IPS DF 6.9 (cell line): ENCODE measurements at regions not wholly inside any gene's neighbourhood (a gene's known extent, or its start where the extent isn't known, plus 50 kb on each side); places are given as distances from the start of the nearest gene placed in this dataset.

Experiments
- DNase-seq: peaks from one replicate; pipeline ENCODE4 v3.0.0-alpha.2; 2013; ENCODE audit warnings: low read depth, low spot score
- H3K27ac ChIP-seq: one replicate; pipeline ENCODE4 v1.5.1; 2013; ENCODE audit warnings: low read length, control low read depth
- H3K27me3 ChIP-seq: 2 replicates; pipeline ENCODE4 v1.6.1; 2013; ENCODE audit warnings: mild to moderate bottlenecking, low read length; ENCODE audit not compliant: control insufficient read depth, insufficient read depth
- H3K36me3 ChIP-seq: 2 replicates; pipeline ENCODE4 v1.6.1; 2013; ENCODE audit warnings: low read length; ENCODE audit not compliant: control insufficient read depth, insufficient read depth
- H3K4me1 ChIP-seq: 2 replicates; pipeline ENCODE4 v1.6.1; 2013; ENCODE audit warnings: low read length; ENCODE audit not compliant: control insufficient read depth, insufficient read depth
- H3K4me3 ChIP-seq: 2 replicates; pipeline ENCODE4 v1.5.1; 2013; ENCODE audit warnings: mild to moderate bottlenecking, low read length
- H3K9me3 ChIP-seq: 2 replicates; pipeline ENCODE4 v1.6.1; 2013; ENCODE audit warnings: low read length, inconsistent platforms; ENCODE audit not compliant: control insufficient read depth, insufficient read depth
- WGBS: extraction: QIAGEN DNeasy Blood & Tissue Kit; methylation state at CpG from one replicate; pipeline ENCODE4 v1.1.7; 2013; ENCODE audit warnings: mixed read lengths, missing lambda C conversion rate; ENCODE audit not compliant: insufficient read length, insufficient coverage; 5-methylcytosine and 5-hydroxymethylcytosine counted together

- H3K27me3 ChIP-seq: no peaks in the 10 kb centered on the region
- no peaks in the 10 kb centered on the region for H3K9me3 ChIP-seq
- no peaks in the 10 kb centered on the region for H3K4me1 ChIP-seq
- H3K27ac ChIP-seq: no peak overlapping the region
- H3K4me3 ChIP-seq: no peak overlapping the region
- no peak for DNase-seq
- H3K36me3 ChIP-seq: no peaks in the 10 kb centered on the region
Observed at GRCh38 chr7:114133717-114134116, 214.9 kb upstream of the PPP1R3A start.

- Histone ChIP-seq H3K4me1 (no peaks in the 10 kb centered on the region), H3K9me3 (no peaks in the 10 kb centered on the region), H3K27ac (no peak overlapping the region), H3K27me3 (no peaks in the 10 kb centered on the region), H3K4me3 (no peak overlapping the region), H3K36me3 (no peaks in the 10 kb centered on the region)
- no peak for DNase-seq
- WGBS: no CpG with 5 or more reads among the region's 3 CpGs
Observed at GRCh38 chr7:114130866-114131265, 212.1 kb upstream of the PPP1R3A start.

DNA sequence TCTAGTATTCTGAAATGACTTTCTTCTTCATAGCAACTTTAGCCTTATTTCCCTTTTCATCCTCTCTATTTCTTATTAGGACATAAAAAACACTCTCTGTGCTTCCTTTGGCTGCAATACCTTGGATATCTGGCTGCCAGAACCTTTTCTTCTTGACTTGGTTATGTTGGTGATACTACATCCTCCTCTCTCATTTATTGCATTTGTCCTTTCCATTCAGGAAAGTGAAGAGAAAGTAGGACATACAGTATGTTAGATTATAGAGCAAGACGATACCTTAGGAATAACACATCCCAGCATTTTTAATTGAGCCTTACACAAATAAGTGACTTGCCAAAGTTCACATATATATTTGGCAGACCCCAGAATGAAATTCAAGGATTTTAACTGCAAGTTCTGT lies 210.1 kb upstream of the PPP1R3A start:
- Histone ChIP-seq H3K4me3 (no peak overlapping the region), H3K27ac (no peak overlapping the region), H3K4me1 (no peaks in the 10 kb centered on the region), H3K9me3 (no peaks in the 10 kb centered on the region), H3K27me3 (no peaks in the 10 kb centered on the region), H3K36me3 (no peaks in the 10 kb centered on the region)
- WGBS: no CpG with 5 or more reads among the region's 1 CpG
- no peak for DNase-seq

GRCh38 chr7:114126095-114126494 lies 207.3 kb upstream of the PPP1R3A start:
- Histone ChIP-seq H3K27ac (no peak overlapping the region), H3K4me1 (no peaks in the 10 kb centered on the region), H3K9me3 (no peaks in the 10 kb centered on the region), H3K4me3 (no peak overlapping the region), H3K27me3 (no peaks in the 10 kb centered on the region), H3K36me3 (no peaks in the 10 kb centered on the region)
- no peak for DNase-seq

- H3K27ac ChIP-seq: no peak overlapping the region
- DNase-seq: no peak
- no CpG with 5 or more reads among the region's 3 CpGs for WGBS
Observed at GRCh38 chr7:114112806-114113205, 194.0 kb upstream of the PPP1R3A start.

GRCh38 chr7:114110666-114111065 lies 191.9 kb upstream of the PPP1R3A start:
- H3K27me3 ChIP-seq: no peaks in the 10 kb centered on the region
- DNase-seq: no peak
- no peaks in the 10 kb centered on the region for H3K4me1 ChIP-seq
- H3K36me3 ChIP-seq: no peaks in the 10 kb centered on the region
- no peak overlapping the region for H3K27ac ChIP-seq
- no peak overlapping the region for H3K4me3 ChIP-seq
- H3K9me3 ChIP-seq: no peaks in the 10 kb centered on the region

More at GRCh38 chr7:114112806-114113205, 194.0 kb upstream of the PPP1R3A start:
- Histone ChIP-seq H3K9me3 (no peaks in the 10 kb centered on the region), H3K36me3 (no peaks in the 10 kb centered on the region), H3K4me3 (no peak overlapping the region), H3K27me3 (no peaks in the 10 kb centered on the region), H3K4me1 (no peaks in the 10 kb centered on the region)

GRCh38 chr7:114109721-114110120 lies 190.9 kb upstream of the PPP1R3A start:
- Histone ChIP-seq H3K27ac (no peak overlapping the region), H3K4me3 (no peak overlapping the region), H3K4me1 (no peaks in the 10 kb centered on the region), H3K9me3 (no peaks in the 10 kb centered on the region), H3K27me3 (no peaks in the 10 kb centered on the region), H3K36me3 (no peaks in the 10 kb centered on the region)
- DNase-seq: no peak

DNA sequence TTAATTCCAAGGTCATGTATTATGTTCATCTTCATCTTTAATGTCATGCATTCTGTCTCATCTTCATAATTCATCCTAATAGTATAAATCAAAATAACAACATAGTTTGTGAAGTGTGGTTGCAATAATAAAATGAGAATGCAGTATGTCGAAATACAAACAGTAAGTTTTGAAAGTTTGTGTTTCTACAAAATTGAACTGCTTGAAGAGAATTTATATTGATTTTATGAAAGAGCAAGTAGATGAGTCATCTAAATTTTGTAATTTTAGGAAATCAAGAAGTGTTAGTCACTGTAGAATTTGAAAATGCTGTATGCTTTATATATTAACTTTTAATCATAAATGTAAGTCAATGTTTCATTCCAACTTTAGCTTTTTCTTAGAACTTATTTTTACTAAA lies 190.5 kb upstream of the PPP1R3A start:
- H3K27ac ChIP-seq: no peak overlapping the region
- 100% methylated on average over 1 of the region's 1 CpG for WGBS
- no peak for DNase-seq

GRCh38 chr7:114108510-114108909 lies 189.7 kb upstream of the PPP1R3A start:
- Histone ChIP-seq H3K4me1 (no peaks in the 10 kb centered on the region), H3K27me3 (no peaks in the 10 kb centered on the region), H3K36me3 (no peaks in the 10 kb centered on the region), H3K27ac (no peak overlapping the region), H3K9me3 (no peaks in the 10 kb centered on the region), H3K4me3 (no peak overlapping the region)
- no peak for DNase-seq

More for the DNA sequence above, 190.5 kb upstream of the PPP1R3A start:
- Histone ChIP-seq H3K27me3 (no peaks in the 10 kb centered on the region), H3K36me3 (no peaks in the 10 kb centered on the region), H3K4me3 (no peak overlapping the region), H3K4me1 (no peaks in the 10 kb centered on the region), H3K9me3 (no peaks in the 10 kb centered on the region)

- no CpG with 5 or more reads among the region's 2 CpGs for WGBS
- Histone ChIP-seq H3K36me3 (no peaks in the 10 kb centered on the region), H3K27me3 (no peaks in the 10 kb centered on the region), H3K27ac (no peak overlapping the region), H3K4me3 (no peak overlapping the region), H3K4me1 (no peaks in the 10 kb centered on the region), H3K9me3 (no peaks in the 10 kb centered on the region)
- no peak for DNase-seq
Observed at GRCh38 chr7:114107522-114107921, 188.7 kb upstream of the PPP1R3A start.

DNA sequence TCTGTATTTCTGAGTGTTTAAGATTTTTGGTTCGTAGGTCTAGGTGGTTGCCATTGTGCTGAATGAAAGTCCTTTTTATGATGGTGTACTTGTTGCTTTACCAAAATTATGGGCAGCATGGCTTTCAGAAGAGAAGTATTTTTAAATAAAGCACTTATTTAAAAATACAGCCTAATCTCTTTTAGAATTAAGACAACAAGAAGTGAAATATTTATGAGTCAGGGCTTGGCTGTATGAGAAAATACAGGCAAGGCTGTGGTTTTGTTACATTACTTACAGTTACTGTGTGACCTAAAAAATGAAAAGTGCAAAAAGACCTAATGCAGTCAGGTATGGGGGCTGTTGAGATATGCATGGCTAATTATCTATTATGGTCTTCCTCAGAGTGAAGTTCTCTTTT lies 185.2 kb upstream of the PPP1R3A start:
- DNase-seq: no peak
- Histone ChIP-seq H3K27ac (no peak overlapping the region), H3K4me3 (no peak overlapping the region), H3K4me1 (no peaks in the 10 kb centered on the region), H3K27me3 (no peaks in the 10 kb centered on the region), H3K36me3 (no peaks in the 10 kb centered on the region), H3K9me3 (no peaks in the 10 kb centered on the region)
- no CpG with 5 or more reads among the region's 1 CpG for WGBS

- no peaks in the 10 kb centered on the region for H3K36me3 ChIP-seq
- WGBS: no CpG with 5 or more reads among the region's 2 CpGs
- no peaks in the 10 kb centered on the region for H3K4me1 ChIP-seq
Observed at GRCh38 chr7:114102996-114103395, 184.2 kb upstream of the PPP1R3A start.

More at GRCh38 chr7:114102996-114103395, 184.2 kb upstream of the PPP1R3A start:
- Histone ChIP-seq H3K27ac (no peak overlapping the region), H3K9me3 (no peaks in the 10 kb centered on the region), H3K27me3 (no peaks in the 10 kb centered on the region), H3K4me3 (no peak overlapping the region)
- DNase-seq: no peak
